PFSK-1 (cell line): ENCODE measurements at regions not wholly inside any gene's neighbourhood (a gene's known extent, or its start where the extent isn't known, plus 50 kb on each side); places are given as distances from the start of the nearest gene placed in this dataset.

Source experiments
- FOXP2 ChIP-seq: optimal IDR thresholded peaks from 2 replicates; pipeline ENCODE3; 2011; ENCODE audit warnings: borderline replicate concordance, control low read depth, inconsistent platforms; ENCODE audit not compliant: insufficient read depth; ENCODE audit errors: extremely low read length, extremely low read depth
- POLR2AphosphoS5 ChIP-seq: IDR thresholded peaks from 2 replicates; pipeline ENCODE4 v1.6.1; 2012; ENCODE audit warnings: low read depth, mild to moderate bottlenecking, control low read depth, low read length, moderate library complexity
- REST ChIP-seq, 2 experiments: IDR thresholded peaks; 2 replicates each; pipeline versions ENCODE4 v1.6.1 to v1.8.0; 2011 to 2012; ENCODE audit warnings: low read depth in 2 of 2, low read length in 2 of 2, control low read depth in 1 of 2, inconsistent platforms in 1 of 2, mild to moderate bottlenecking in 1 of 2, moderate library complexity in 1 of 2; ENCODE audit not compliant: insufficient read depth in 1 of 2
- SIN3A ChIP-seq: IDR thresholded peaks from 2 replicates; pipeline ENCODE4 v1.6.1; 2012; ENCODE audit warnings: mild to moderate bottlenecking, low read length, moderate library complexity, borderline replicate concordance; ENCODE audit not compliant: insufficient read depth
- TAF1 ChIP-seq: IDR thresholded peaks from 2 replicates; pipeline ENCODE4 v1.6.1; 2012; ENCODE audit warnings: low read length, control low read depth, borderline replicate concordance; ENCODE audit not compliant: insufficient read depth

- TF ChIP-seq SIN3A = no peak
- TF ChIP-seq FOXP2 = no peak
Measured at GRCh38 chr2:2825516-2826208, 494.6 kb upstream of the MYT1L start.

GRCh38 chr2:2825062-2825461, 494.0 kb upstream of the MYT1L start:
- TF ChIP-seq REST (IDR thresholded peaks at IDR 0.05; ENCODE audit: insufficient read depth in 1 of 2, low read depth in 2 of 2, low read length in 2 of 2) (no peak), TAF1 (no peak), FOXP2 (no peak), SIN3A (no peak), POLR2AphosphoS5 (no peak)

GRCh38 chr2:2824588-2824987, 493.5 kb upstream of the MYT1L start:
- TF ChIP-seq FOXP2 = no peak
- TF ChIP-seq TAF1 = no peak
- no peak for TF ChIP-seq REST (IDR thresholded peaks at IDR 0.05; ENCODE audit: insufficient read depth in 1 of 2, low read depth in 2 of 2, low read length in 2 of 2)

GRCh38 chr2:2823061-2823753, 492.1 kb upstream of the MYT1L start:
- TF ChIP-seq FOXP2 = no peak
- no peak for TF ChIP-seq SIN3A
- TF ChIP-seq TAF1 = no peak
- no peak for TF ChIP-seq REST (IDR thresholded peaks at IDR 0.05; ENCODE audit: insufficient read depth in 1 of 2, low read depth in 2 of 2, low read length in 2 of 2)
- no peak for TF ChIP-seq POLR2AphosphoS5

- no peak for TF ChIP-seq POLR2AphosphoS5
- TF ChIP-seq SIN3A = no peak
- no peak for TF ChIP-seq TAF1
- no peak for TF ChIP-seq REST (IDR thresholded peaks at IDR 0.05; ENCODE audit: insufficient read depth in 1 of 2, low read depth in 2 of 2, low read length in 2 of 2)
- no peak for TF ChIP-seq FOXP2
Measured at GRCh38 chr2:2822143-2822542, 491.1 kb upstream of the MYT1L start.
